ENCODE measurements at regions not wholly inside any gene's neighbourhood (a gene's known extent, or its start where the extent isn't known, plus 50 kb on each side); places are given as distances from the start of the nearest gene placed in this dataset.

GRCh38 chr2:136219341-136219740 lies 101.4 kb upstream of the CXCR4 start:
- TF ChIP-seq, protein P1, sequence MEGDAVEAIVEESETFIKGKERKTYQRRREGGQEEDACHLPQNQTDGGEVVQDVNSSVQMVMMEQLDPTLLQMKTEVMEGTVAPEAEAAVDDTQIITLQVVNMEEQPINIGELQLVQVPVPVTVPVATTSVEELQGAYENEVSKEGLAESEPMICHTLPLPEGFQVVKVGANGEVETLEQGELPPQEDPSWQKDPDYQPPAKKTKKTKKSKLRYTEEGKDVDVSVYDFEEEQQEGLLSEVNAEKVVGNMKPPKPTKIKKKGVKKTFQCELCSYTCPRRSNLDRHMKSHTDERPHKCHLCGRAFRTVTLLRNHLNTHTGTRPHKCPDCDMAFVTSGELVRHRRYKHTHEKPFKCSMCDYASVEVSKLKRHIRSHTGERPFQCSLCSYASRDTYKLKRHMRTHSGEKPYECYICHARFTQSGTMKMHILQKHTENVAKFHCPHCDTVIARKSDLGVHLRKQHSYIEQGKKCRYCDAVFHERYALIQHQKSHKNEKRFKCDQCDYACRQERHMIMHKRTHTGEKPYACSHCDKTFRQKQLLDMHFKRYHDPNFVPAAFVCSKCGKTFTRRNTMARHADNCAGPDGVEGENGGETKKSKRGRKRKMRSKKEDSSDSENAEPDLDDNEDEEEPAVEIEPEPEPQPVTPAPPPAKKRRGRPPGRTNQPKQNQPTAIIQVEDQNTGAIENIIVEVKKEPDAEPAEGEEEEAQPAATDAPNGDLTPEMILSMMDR (IDR thresholded peaks at IDR 0.05), result no peak
- TF ChIP-seq POLR2A (IDR thresholded peaks at IDR 0.05), result no peak
- no peak for TF ChIP-seq POLR2AphosphoS5 (IDR thresholded peaks at IDR 0.05)

All from breast epithelium (tissue), 3 donors.